GM13976 (cell line): ENCODE measurements at regions not wholly inside any gene's neighbourhood (a gene's known extent, or its start where the extent isn't known, plus 50 kb on each side); places are given as distances from the start of the nearest gene placed in this dataset.

Source experiments
- DNase-seq: peaks from one replicate; pipeline ENCODE4 v3.0.0; 2012; ENCODE audit warnings: low spot score
- in situ Hi-C: fragments of 300-500 bp; cut with MboI; formaldehyde crosslinking; loops from one replicate; pipeline ENCODE4 v1.12.0; 2022; ENCODE audit warnings: low sequenced_read_pairs, mixed read lengths, inconsistent platforms; ENCODE audit not compliant: unreplicated experiment
- TF ChIP-seq, protein P1 (sequence below): IDR thresholded peaks from 2 replicates; pipeline ENCODE4 v1.5.1; 2012; ENCODE audit warnings: borderline replicate concordance, mild to moderate bottlenecking; ENCODE audit not compliant: insufficient read depth; ENCODE audit errors: extremely low read depth, missing control alignments, control extremely low read depth

DNA sequence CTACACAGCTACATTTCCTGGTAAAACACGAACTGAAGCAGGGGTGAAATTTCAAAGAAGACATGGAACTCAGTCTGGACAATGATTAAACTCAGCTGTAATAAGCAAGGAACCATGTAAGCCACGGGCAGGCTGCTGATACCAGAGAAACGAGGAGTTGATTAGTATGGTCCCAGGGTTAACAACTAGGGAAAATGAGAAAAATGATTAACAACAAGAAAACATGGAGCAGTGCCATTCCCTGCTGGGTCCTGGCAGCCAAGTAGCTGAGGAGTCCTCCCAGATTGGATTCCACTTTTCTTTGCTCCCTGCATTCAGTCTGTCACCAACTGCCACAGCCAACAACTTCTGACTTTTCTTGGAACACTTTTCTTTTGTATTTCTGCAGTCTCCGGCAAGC is 517.0 kb upstream of the KLHL29 start:
- in situ Hi-C loops: no loop called here
- TF ChIP-seq, protein P1, sequence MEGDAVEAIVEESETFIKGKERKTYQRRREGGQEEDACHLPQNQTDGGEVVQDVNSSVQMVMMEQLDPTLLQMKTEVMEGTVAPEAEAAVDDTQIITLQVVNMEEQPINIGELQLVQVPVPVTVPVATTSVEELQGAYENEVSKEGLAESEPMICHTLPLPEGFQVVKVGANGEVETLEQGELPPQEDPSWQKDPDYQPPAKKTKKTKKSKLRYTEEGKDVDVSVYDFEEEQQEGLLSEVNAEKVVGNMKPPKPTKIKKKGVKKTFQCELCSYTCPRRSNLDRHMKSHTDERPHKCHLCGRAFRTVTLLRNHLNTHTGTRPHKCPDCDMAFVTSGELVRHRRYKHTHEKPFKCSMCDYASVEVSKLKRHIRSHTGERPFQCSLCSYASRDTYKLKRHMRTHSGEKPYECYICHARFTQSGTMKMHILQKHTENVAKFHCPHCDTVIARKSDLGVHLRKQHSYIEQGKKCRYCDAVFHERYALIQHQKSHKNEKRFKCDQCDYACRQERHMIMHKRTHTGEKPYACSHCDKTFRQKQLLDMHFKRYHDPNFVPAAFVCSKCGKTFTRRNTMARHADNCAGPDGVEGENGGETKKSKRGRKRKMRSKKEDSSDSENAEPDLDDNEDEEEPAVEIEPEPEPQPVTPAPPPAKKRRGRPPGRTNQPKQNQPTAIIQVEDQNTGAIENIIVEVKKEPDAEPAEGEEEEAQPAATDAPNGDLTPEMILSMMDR: no peak

DNA sequence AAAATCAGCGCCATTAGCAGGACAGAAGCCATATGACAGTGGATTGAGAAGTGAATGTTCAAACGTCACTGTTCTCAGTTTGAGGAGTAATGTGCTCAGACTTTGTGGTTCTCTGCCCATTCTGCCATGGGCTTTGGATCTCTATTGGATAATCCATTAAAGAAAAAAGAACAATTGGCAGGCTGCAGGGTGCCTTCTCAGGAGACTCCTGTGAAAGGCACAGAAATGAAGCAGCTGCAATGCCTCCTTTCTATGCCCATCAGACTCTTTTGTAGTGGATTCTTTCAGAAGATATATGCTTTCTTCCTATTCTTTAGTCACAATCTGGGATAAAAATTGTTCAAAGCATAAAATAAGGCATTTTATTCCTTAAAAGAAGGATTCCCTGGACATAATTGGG is 506.9 kb upstream of the KLHL29 start:
- no peak for DNase-seq
- in situ Hi-C loops: no loop called here
- TF ChIP-seq, protein P1: no peak

More for the DNA sequence above, 517.0 kb upstream of the KLHL29 start:
- no peak for DNase-seq

DNA sequence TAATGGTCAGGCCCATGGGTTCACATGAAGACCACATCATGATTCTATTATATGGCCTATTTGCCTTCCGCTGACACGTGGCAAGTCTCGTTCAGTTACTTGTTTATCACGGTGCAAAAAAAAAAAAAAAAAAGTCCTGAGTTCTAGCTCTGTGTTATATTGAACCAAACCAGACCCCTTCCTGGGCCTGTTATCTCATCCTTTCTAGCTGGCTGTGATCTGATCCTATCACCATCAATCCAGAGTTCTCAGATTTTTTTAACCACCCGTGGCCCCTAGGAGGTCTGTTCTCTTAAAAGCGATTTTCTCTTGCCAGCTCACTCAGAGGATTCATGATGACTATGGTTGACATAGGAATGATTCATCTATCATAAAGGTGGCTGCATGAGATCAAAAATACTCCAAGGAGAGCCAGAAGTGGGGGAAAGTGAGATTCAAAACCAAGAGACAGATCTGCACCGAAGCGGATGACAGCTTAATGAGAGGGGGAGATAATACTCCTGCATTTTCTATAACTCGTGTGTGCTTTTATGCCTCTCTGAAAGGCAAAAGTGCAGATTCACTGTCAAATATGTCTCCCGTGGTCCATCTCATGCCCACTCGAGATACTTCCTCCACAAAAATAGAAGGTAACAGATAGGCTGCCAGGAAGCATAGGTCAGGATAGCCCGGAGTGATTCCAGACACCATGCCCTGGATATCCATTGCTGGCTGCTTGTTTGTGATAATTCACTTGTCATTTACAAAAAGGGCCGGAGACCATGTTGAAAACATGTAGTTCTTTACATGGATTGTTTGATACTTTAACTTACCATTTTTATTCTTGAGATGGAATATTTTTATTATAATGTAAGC is 505.7 kb upstream of the KLHL29 start:
- DNase-seq: no peak
- TF ChIP-seq, protein P1: no peak
- in situ Hi-C loops: no loop called here

DNA sequence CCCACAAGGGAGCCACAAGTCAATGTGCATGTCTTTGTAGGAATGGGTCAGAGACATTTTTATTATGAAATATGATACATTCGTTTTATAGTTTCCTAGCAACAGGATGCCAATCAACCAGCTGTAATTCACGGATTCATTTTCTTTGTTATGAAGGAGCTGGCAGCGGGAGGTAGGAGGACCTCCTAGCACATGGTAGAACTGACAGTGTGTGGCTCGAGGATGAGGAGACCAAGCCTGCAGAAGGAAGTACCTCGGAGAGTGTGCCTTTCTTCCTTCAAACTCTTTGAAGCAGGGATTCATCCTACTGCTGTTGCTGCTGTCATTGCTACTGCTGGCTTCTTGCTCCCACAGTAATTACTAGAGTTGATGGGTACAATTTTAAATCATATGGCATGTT is 504.8 kb upstream of the KLHL29 start:
- in situ Hi-C loops: no loop called here
- DNase-seq: no peak
- TF ChIP-seq, protein P1: no peak

DNA sequence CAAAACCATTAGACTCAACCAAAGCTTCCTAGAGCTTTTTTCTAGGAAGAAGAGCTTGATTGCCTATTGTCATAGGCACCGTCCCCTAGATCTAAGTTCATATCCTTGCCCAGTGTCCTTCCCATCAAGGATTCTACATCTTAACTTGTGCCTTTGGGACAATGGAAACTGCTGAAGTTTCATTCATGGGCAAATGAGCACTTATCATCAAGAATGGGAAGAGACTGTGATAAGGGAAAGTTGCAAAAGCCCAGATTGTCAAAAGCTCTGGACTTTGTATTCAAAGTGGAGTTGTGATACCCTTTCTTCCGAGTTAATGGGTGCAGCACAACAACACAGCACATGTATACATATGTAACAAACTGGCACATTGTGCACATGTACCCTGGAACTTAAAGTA is 503.0 kb upstream of the KLHL29 start:
- in situ Hi-C loops: no loop called here
- TF ChIP-seq, protein P1: no peak
- DNase-seq: no peak

DNA sequence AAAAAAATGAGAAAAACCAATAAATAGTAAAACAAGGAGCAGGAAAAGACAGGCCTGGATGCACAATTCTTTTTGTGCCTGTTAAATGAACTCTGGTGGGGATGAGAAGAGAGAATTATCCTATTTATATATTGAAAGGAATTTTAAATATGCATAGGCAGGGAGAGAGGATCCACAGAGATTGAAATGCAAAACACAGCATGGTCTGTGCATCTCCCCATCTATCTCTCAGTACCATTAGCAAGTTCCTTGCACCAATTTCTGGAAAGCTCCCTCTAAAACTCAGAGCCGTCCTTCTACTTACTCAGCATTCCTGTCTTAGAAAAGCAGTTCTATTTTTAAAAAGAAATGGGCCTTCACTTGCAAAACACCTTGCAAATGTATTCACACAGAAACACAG is 502.3 kb upstream of the KLHL29 start:
- TF ChIP-seq, protein P1: no peak
- no peak for DNase-seq
- in situ Hi-C loops: no loop called here
